Tibial artery (tissue), 4 donors: ENCODE measurements at regions not wholly inside any gene's neighbourhood (a gene's known extent, or its start where the extent isn't known, plus 50 kb on each side); places are given as distances from the start of the nearest gene placed in this dataset.

ENCODE experiments used
- DNase-seq, 2 donors: peaks; one replicate each; pipeline ENCODE4 v3.0.0-alpha.2; 2019
- H3K27ac ChIP-seq, 2 donors: fragments of 200-600 bp; sonication (generic) in 1 of 2; 1 replicate in 1 of 2; 2 replicates in 1 of 2; pipeline ENCODE4 v1.5.1; 2018 to 2019; ENCODE audit warnings: mild to moderate bottlenecking in 1 of 2
- H3K27me3 ChIP-seq, 2 donors: fragments of 200-600 bp; sonication (generic) in 1 of 2; one replicate each; pipeline versions ENCODE4 v1.5.1 to v1.6.0; 2016 to 2019
- H3K36me3 ChIP-seq, 3 donors: fragments of 200-600 bp; sonication (generic) in 2 of 3; one replicate each; pipeline ENCODE4 v1.5.1; 2016 to 2019; ENCODE audit warnings: mild to moderate bottlenecking in 2 of 3
- H3K4me1 ChIP-seq, 4 donors: fragments of 200-600 bp; sonication (generic) in 2 of 4; 1 replicate in 3 of 4; 2 replicates in 1 of 4; pipeline ENCODE4 v1.5.1; 2016 to 2019
- H3K4me3 ChIP-seq, 2 donors: fragments of 200-600 bp; sonication (generic) in 1 of 2; 1 replicate in 1 of 2; 2 replicates in 1 of 2; pipeline ENCODE4 v1.5.1; 2018 to 2019; ENCODE audit warnings: mild to moderate bottlenecking in 2 of 2
- H3K9me3 ChIP-seq, 3 donors: fragments of 200-600 bp; sonication (generic) in 1 of 3; one replicate each; pipeline ENCODE4 v1.5.1; 2016 to 2019
- CTCF ChIP-seq, 2 experiments: fragments of 200-600 bp in 1 of 2; fragments of 450-650 bp in 1 of 2; IDR thresholded peaks; one replicate each; pipeline ENCODE4 v1.5.1; 2017 to 2019; ENCODE audit warnings: antibody characterized with exemption in 2 of 2, mild to moderate bottlenecking in 1 of 2, moderate library complexity in 1 of 2
- intact Hi-C: fragments of 100-400 bp; cut with DNase I; formaldehyde crosslinking; loops from one replicate; pipeline ENCODE4 v1.15.0; 2023; ENCODE audit warnings: low total_unique reads

GRCh38 chr4:181821039-181822004, 421.9 kb upstream of the TENM3 start:
- TF ChIP-seq CTCF (IDR thresholded peaks at IDR 0.05): no peak
- no peak overlapping the region for H3K27ac ChIP-seq
- no peaks in the 10 kb centered on the region for H3K9me3 ChIP-seq
- H3K4me1 ChIP-seq: no peaks in the 10 kb centered on the region
- DNase-seq: no peak
- H3K36me3 ChIP-seq: no peaks in the 10 kb centered on the region
- no peaks in the 10 kb centered on the region for H3K27me3 ChIP-seq
- intact Hi-C loops: no loop called here
- H3K4me3 ChIP-seq: no peak overlapping the region

- H3K27me3 ChIP-seq: no peaks in the 10 kb centered on the region
- intact Hi-C loops: no loop called here
- no peaks in the 10 kb centered on the region for H3K36me3 ChIP-seq
- H3K9me3 ChIP-seq: no peaks in the 10 kb centered on the region
- no peak for DNase-seq
- H3K4me1 ChIP-seq: no peaks in the 10 kb centered on the region
- TF ChIP-seq CTCF (IDR thresholded peaks at IDR 0.05): no peak
- no peak overlapping the region for H3K4me3 ChIP-seq
- H3K27ac ChIP-seq: no peak overlapping the region
Measured at GRCh38 chr4:181822005-181822375, 421.2 kb upstream of the TENM3 start.

- Histone ChIP-seq H3K27me3 (no peaks in the 10 kb centered on the region), H3K36me3 (no peaks in the 10 kb centered on the region), H3K9me3 (no peaks in the 10 kb centered on the region), H3K4me1 (no peaks in the 10 kb centered on the region), H3K27ac (no peak overlapping the region), H3K4me3 (no peak overlapping the region)
- no peak for DNase-seq
- no peak for TF ChIP-seq CTCF (IDR thresholded peaks at IDR 0.05)
- intact Hi-C loops: no loop called here
Measured at GRCh38 chr4:181823183-181823582, 420.0 kb upstream of the TENM3 start.

GRCh38 chr4:181823645-181824044, 419.6 kb upstream of the TENM3 start:
- H3K9me3 ChIP-seq: no peaks in the 10 kb centered on the region
- H3K4me1 ChIP-seq: no peaks in the 10 kb centered on the region
- no peak overlapping the region for H3K27ac ChIP-seq
- H3K4me3 ChIP-seq: no peak overlapping the region
- intact Hi-C loops: no loop called here
- H3K36me3 ChIP-seq: no peaks in the 10 kb centered on the region
- DNase-seq: no peak
- no peak for TF ChIP-seq CTCF (IDR thresholded peaks at IDR 0.05)
- H3K27me3 ChIP-seq: no peaks in the 10 kb centered on the region

GRCh38 chr4:181825564-181825963, 417.6 kb upstream of the TENM3 start:
- Histone ChIP-seq H3K36me3 (no peaks in the 10 kb centered on the region), H3K27ac (no peak overlapping the region), H3K4me1 (no peaks in the 10 kb centered on the region), H3K9me3 (no peaks in the 10 kb centered on the region), H3K27me3 (no peaks in the 10 kb centered on the region), H3K4me3 (no peak overlapping the region)
- DNase-seq: no peak
- no peak for TF ChIP-seq CTCF (IDR thresholded peaks at IDR 0.05)
- intact Hi-C loops: no loop called here
